ENCODE measurements at regions not wholly inside any gene's neighbourhood (a gene's known extent, or its start where the extent isn't known, plus 50 kb on each side); places are given as distances from the start of the nearest gene placed in this dataset.

- DNase-seq, result peak in 1 of 2 experiments; percentile 35
These were observed 58.9 kb downstream of the DIRAS3 start for GRCh38 chr1:67991546-67991945.

GRCh38 chr1:67988066-67988465 lies 62.4 kb downstream of the DIRAS3 start:
- DNase-seq, result no peak

- no peak for DNase-seq
These were observed 63.2 kb downstream of the DIRAS3 start for GRCh38 chr1:67987046-67987799.

GRCh38 chr1:67983867-67984266 lies 66.6 kb downstream of the DIRAS3 start:
- peak in 1 of 2 experiments; percentile 28 for DNase-seq

GRCh38 chr1:67980028-67980427 lies 70.4 kb downstream of the DIRAS3 start:
- DNase-seq, result no peak

GRCh38 chr1:67979532-67979931 lies 70.9 kb downstream of the DIRAS3 start:
- DNase-seq, result no peak

GRCh38 chr1:67978890-67979516 lies 71.4 kb downstream of the DIRAS3 start:
- DNase-seq, result no peak

- no peak for DNase-seq
These were observed 72.7 kb downstream of the DIRAS3 start for GRCh38 chr1:67977756-67978155.

- DNase-seq, result no peak
These were observed 77.4 kb downstream of the DIRAS3 start for GRCh38 chr1:67973051-67973450.

GRCh38 chr1:67970088-67970487 lies 80.3 kb downstream of the DIRAS3 start:
- no peak for DNase-seq

GRCh38 chr1:67969446-67969845 lies 81.0 kb downstream of the DIRAS3 start:
- DNase-seq, result no peak

- no peak for DNase-seq
These were observed 83.8 kb downstream of the DIRAS3 start for GRCh38 chr1:67966666-67967009.

- DNase-seq, result no peak
These were observed 84.3 kb downstream of the DIRAS3 start for GRCh38 chr1:67965995-67966665.

GRCh38 chr1:67963263-67963662 lies 87.2 kb downstream of the DIRAS3 start:
- no peak for DNase-seq

GRCh38 chr1:67960766-67961165 lies 89.7 kb downstream of the DIRAS3 start:
- DNase-seq, result peak in 1 of 2 experiments; percentile 65

GRCh38 chr1:67958472-67958871 lies 92.0 kb downstream of the DIRAS3 start:
- no peak for DNase-seq

GRCh38 chr1:67957066-67957465 lies 93.4 kb downstream of the DIRAS3 start:
- DNase-seq, result peak in 1 of 2 experiments; percentile 33

GRCh38 chr1:67956116-67956515 lies 94.3 kb downstream of the DIRAS3 start:
- DNase-seq, result no peak

GRCh38 chr1:67955591-67955990 lies 94.8 kb downstream of the DIRAS3 start:
- no peak for DNase-seq

GRCh38 chr1:67953301-67953700 lies 97.1 kb downstream of the DIRAS3 start:
- no peak for DNase-seq

GRCh38 chr1:67952071-67952470 lies 98.4 kb downstream of the DIRAS3 start:
- no peak for DNase-seq

- DNase-seq, result no peak
These were observed 99.4 kb downstream of the DIRAS3 start for GRCh38 chr1:67951014-67951413.

GRCh38 chr1:67948151-67949080 lies 102.0 kb downstream of the DIRAS3 start:
- DNase-seq, result no peak

Data from NCI-H446 (cell line).